ENCODE measurements at regions not wholly inside any gene's neighbourhood (a gene's known extent, or its start where the extent isn't known, plus 50 kb on each side); places are given as distances from the start of the nearest gene placed in this dataset.

DNA sequence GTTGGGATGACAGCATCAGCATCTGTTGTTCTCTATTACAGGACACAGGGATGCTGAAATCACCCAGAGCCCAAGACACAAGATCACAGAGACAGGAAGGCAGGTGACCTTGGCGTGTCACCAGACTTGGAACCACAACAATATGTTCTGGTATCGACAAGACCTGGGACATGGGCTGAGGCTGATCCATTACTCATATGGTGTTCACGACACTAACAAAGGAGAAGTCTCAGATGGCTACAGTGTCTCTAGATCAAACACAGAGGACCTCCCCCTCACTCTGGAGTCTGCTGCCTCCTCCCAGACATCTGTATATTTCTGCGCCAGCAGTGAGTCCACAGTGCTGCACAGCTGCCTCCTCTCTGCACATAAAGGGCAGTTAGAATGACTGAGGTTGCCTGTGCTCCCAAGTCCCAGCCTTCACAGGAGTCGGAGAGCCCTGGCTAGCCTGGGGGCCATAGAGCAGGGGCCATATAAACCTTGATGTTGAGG, 142.2 kb upstream of the PRSS58 start:
- TF ChIP-seq, protein P1, sequence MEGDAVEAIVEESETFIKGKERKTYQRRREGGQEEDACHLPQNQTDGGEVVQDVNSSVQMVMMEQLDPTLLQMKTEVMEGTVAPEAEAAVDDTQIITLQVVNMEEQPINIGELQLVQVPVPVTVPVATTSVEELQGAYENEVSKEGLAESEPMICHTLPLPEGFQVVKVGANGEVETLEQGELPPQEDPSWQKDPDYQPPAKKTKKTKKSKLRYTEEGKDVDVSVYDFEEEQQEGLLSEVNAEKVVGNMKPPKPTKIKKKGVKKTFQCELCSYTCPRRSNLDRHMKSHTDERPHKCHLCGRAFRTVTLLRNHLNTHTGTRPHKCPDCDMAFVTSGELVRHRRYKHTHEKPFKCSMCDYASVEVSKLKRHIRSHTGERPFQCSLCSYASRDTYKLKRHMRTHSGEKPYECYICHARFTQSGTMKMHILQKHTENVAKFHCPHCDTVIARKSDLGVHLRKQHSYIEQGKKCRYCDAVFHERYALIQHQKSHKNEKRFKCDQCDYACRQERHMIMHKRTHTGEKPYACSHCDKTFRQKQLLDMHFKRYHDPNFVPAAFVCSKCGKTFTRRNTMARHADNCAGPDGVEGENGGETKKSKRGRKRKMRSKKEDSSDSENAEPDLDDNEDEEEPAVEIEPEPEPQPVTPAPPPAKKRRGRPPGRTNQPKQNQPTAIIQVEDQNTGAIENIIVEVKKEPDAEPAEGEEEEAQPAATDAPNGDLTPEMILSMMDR (IDR thresholded peaks at IDR 0.05; ENCODE audit: insufficient read depth, low read length) = no peak
- TF ChIP-seq, protein P2, sequence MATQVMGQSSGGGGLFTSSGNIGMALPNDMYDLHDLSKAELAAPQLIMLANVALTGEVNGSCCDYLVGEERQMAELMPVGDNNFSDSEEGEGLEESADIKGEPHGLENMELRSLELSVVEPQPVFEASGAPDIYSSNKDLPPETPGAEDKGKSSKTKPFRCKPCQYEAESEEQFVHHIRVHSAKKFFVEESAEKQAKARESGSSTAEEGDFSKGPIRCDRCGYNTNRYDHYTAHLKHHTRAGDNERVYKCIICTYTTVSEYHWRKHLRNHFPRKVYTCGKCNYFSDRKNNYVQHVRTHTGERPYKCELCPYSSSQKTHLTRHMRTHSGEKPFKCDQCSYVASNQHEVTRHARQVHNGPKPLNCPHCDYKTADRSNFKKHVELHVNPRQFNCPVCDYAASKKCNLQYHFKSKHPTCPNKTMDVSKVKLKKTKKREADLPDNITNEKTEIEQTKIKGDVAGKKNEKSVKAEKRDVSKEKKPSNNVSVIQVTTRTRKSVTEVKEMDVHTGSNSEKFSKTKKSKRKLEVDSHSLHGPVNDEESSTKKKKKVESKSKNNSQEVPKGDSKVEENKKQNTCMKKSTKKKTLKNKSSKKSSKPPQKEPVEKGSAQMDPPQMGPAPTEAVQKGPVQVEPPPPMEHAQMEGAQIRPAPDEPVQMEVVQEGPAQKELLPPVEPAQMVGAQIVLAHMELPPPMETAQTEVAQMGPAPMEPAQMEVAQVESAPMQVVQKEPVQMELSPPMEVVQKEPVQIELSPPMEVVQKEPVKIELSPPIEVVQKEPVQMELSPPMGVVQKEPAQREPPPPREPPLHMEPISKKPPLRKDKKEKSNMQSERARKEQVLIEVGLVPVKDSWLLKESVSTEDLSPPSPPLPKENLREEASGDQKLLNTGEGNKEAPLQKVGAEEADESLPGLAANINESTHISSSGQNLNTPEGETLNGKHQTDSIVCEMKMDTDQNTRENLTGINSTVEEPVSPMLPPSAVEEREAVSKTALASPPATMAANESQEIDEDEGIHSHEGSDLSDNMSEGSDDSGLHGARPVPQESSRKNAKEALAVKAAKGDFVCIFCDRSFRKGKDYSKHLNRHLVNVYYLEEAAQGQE (IDR thresholded peaks at IDR 0.05; ENCODE audit: insufficient replicate concordance, low read depth) = no peak
